Neural progenitor cell (in vitro differentiated cells): ENCODE measurements at regions not wholly inside any gene's neighbourhood (a gene's known extent, or its start where the extent isn't known, plus 50 kb on each side); places are given as distances from the start of the nearest gene placed in this dataset.

ENCODE experiments used
- CTCF ChIP-seq: fragments of 200-600 bp; sonication (generic); IDR thresholded peaks from 2 replicates; pipeline ENCODE4 v1.5.1; 2017; ENCODE audit warnings: antibody characterized with exemption, mild to moderate bottlenecking
- EZH2 ChIP-seq: fragments of 200-600 bp; sonication (generic); IDR thresholded peaks from 2 replicates; pipeline ENCODE4 v1.6.1; 2017; ENCODE audit warnings: antibody characterized with exemption, mild to moderate bottlenecking, moderate library complexity

DNA sequence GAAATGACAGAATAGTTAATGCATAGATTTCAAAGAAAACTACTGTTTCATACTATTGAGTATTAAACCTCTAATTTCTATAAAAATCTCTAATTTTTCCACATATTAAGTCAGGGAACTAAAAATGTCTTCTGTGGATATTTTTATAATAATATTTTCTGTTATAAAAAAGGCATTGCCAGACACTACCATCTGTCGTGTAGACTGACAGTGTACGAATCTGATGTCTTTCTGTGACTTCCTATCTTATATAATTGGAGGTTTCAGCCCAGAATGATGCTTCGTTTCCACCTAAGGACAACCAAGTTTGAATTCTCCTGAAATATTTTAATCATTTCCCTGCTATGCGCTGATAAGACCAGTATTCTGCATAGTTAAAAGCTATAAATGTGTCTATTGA lies 456.6 kb upstream of the ARRDC3 start:
- TF ChIP-seq EZH2 (no peak), CTCF (no peak)
